GM12891 (cell line): ENCODE measurements at regions not wholly inside any gene's neighbourhood (a gene's known extent, or its start where the extent isn't known, plus 50 kb on each side); places are given as distances from the start of the nearest gene placed in this dataset.

Experiments
- PAX5 ChIP-seq: IDR thresholded peaks from 2 replicates; pipeline ENCODE4 v1.6.1; 2011; ENCODE audit warnings: low read length, moderate library complexity, mild to moderate bottlenecking; ENCODE audit not compliant: insufficient read depth, severe bottlenecking
- POLR2A ChIP-seq: IDR thresholded peaks from 2 replicates; pipeline ENCODE4 v1.6.1; 2011; ENCODE audit warnings: low read depth, low read length, control low read depth
- POLR2AphosphoS5 ChIP-seq: IDR thresholded peaks from 2 replicates; pipeline ENCODE4 v1.6.1; 2011; ENCODE audit warnings: low read depth, low read length, control low read depth
- SPI1 ChIP-seq: IDR thresholded peaks from 2 replicates; pipeline ENCODE4 v1.6.1; 2011; ENCODE audit warnings: low read depth, low read length, control low read depth
- TAF1 ChIP-seq: IDR thresholded peaks from 2 replicates; pipeline ENCODE4 v1.6.1; 2011; ENCODE audit warnings: low read depth, low read length, control low read depth

GRCh38 chr9:84054341-84055010 lies 73.9 kb downstream of the RMI1 start:
- TF ChIP-seq POLR2A, result no peak
- no peak for TF ChIP-seq POLR2AphosphoS5
- no peak for TF ChIP-seq PAX5
- TF ChIP-seq TAF1, result no peak
- no peak for TF ChIP-seq SPI1
